Stimulated activated CD8-positive, alpha-beta memory T cell treated with anti-CD3 and anti-CD28 coated beads, Interleukin-12 subunit alpha, Interleukin-12 subunit beta, amount 100 ng/mL, for 24 hours (primary cell): ENCODE measurements at regions not wholly inside any gene's neighbourhood (a gene's known extent, or its start where the extent isn't known, plus 50 kb on each side); places are given as distances from the start of the nearest gene placed in this dataset.
"Not testable (repeated sequence)": the region's sequence is repeated elsewhere in the genome, so short reads cannot be mapped to it uniquely, and the experiment has no call there.

Experiments
- DNase-seq: peaks from one replicate; pipeline ENCODE4 v3.0.0-alpha.2; 2020; ENCODE audit errors: extremely low read depth

- DNase-seq = no peak
Measured at GRCh38 chr11:57917632-57918031, 106.0 kb upstream of the OR9Q1 start.

DNA sequence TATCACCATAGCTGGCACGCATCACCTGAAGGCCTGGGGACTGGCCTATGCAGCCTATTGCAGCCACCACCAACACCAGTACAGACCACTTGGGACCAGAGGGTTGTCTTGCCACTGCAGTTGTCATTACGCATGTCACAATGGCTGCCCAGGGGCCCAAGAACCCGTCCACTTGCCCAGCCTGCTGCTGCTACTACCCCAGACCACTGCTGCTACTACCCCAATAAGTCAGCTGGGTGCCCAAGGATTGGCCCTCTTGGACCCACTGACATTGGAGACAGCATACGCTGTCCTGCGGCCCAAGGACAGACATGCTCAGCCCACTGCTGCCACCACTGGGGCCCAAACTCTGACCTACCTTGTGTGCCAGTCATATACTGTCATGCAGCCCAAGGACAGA is 102.7 kb upstream of the OR9Q1 start:
- no peak for DNase-seq

DNA sequence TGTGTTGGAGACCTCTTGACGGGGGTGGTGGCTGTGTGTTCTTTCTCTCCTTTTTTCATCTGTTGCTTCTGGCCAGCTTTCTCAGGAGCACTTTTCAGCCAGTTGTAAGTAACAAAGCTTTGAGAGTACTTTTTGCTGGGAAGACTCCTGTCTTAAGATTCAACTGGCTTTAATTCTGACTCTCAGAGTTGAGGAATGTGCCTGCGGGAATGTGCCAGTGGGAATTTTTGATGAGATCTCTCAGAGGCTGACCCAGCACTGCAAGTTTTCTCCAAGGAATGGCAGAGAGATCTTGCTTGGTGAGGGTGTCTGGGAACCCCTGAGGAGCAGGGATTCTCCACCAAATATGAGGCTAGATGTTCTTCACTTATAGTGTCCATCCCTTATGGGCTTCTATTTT is 91.6 kb upstream of the OR9Q1 start:
- no peak for DNase-seq

- DNase-seq = no peak
Measured at GRCh38 chr11:57935402-57936049, 88.2 kb upstream of the OR9Q1 start.

GRCh38 chr11:57936050-57936418 is 87.6 kb upstream of the OR9Q1 start:
- no peak for DNase-seq

GRCh38 chr11:57937431-57937830 is 86.2 kb upstream of the OR9Q1 start:
- no peak for DNase-seq

DNA sequence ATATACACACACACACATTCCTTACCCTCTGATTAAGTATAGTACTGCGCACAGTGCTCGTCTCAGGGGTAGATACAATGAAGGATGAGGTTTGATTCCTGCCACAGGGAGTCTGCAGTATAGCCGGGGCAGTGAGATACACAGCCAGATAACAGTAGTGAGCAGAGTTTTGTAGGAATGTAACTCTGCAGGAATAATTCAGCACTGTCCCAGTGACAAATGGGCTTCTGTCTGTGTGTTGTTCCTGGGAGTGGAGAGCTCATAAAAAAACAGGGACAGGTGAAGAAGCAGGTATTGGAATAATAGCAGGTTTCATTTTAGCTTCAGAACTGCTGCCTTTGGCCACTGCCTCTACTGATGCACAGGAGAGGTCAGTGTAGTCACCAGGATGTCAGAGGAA is 85.3 kb upstream of the OR9Q1 start:
- no peak for DNase-seq

- DNase-seq = no peak
Measured at GRCh38 chr11:57940044-57940756, 83.5 kb upstream of the OR9Q1 start.

GRCh38 chr11:57941875-57942274 is 81.8 kb upstream of the OR9Q1 start:
- DNase-seq = no peak

- DNase-seq = no peak
Measured at GRCh38 chr11:57942808-57943207, 80.9 kb upstream of the OR9Q1 start.

DNA sequence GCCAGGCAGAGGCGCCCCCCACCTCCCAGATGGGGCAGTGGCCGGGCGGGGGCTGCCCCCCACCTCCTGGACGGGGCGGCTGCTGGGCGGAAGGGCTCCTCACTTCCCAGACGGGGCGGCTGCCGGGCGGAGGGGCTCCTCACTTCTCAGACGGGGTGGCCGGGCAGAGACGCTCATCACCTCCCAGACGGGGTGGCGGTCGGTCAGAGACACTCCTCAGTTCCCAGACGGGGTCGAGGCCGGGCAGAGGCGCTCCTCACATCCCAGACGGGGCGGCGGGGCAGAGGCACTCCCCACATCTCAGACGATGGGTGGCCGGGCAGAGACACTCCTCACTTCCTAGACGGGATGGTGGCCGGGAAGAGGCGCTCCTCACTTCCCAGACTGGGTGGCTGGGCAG is 79.9 kb upstream of the OR9Q1 start:
- not testable (repeated sequence) for DNase-seq

GRCh38 chr11:57946628-57947027 is 77.1 kb upstream of the OR9Q1 start:
- DNase-seq = no peak

DNA sequence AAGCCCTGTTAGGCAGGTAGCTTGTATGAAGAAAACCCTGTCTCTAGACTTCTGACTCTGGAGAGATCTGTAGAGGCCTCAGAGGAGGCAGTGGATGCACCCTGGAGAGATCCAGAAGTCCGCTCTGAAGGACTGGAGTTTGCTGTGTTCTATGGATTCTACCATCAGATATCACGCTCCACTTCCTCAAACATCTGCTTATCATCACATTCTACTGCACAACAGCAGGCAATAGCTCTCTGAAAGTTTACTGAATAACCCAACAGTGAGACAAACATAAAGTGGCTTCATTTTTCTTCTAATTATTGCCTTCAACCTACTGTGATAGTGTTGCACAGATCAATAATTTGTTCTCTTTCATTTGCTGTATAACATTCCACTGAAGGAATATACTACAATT is 59.0 kb upstream of the OR9Q1 start:
- DNase-seq = no peak

DNA sequence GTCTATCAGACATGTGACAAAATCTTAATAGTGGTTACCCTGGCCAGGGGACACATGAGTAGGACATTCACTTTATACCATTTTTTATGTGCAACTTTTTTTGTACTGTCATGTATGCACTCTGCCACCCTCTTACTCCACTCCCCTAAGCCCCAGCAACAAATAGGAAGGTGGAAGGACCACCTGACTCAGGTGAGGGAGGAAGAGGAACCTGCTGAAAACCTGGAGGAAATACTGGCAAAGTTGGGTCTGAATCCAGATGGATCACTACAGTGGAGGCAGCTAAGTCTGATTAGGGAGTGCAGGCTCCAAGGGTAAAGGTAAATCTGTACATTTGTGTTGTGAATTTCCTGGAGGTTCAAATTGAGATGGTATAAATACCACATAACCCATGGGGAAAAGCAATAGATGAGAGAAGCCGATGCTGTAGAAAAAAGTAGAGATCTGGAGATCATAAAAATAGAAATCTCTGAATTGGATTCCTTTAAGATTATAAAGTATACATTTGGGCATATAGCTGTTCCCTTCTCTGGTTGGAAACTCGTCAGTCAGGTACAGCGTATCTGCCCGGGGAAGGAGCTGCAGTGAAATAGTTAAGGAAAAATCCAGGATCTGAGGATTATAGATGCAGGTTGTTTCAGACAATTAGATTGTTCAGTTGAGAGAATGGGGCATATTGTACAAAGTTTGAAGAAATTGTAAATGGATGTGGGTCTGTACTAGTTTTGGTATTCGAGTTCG is 52.2 kb upstream of the OR9Q1 start:
- DNase-seq = no peak

- DNase-seq = no peak
Measured at GRCh38 chr11:57972013-57972367, 51.7 kb upstream of the OR9Q1 start.
